DOHH2 (cell line): ENCODE measurements at regions not wholly inside any gene's neighbourhood (a gene's known extent, or its start where the extent isn't known, plus 50 kb on each side); places are given as distances from the start of the nearest gene placed in this dataset.

Experiments used
- H3F3A ChIP-seq: fragments of 200-600 bp; sonication (generic), shearing (Covaris generic); 2 replicates; pipeline ENCODE4 v1.6.0; 2016; ENCODE audit warnings: antibody characterized with exemption, mild to moderate bottlenecking; ENCODE audit not compliant: control insufficient read depth, insufficient read depth
- H3K27ac ChIP-seq: fragments of 200-600 bp; sonication (generic); 2 replicates; pipeline ENCODE4 v1.5.1; 2014; ENCODE audit warnings: low read depth, mild to moderate bottlenecking, low read length, moderate library complexity
- H3K27me3 ChIP-seq: fragments of 200-600 bp; sonication (generic); 2 replicates; pipeline ENCODE4 v1.6.1; 2014; ENCODE audit warnings: mild to moderate bottlenecking, low read length, mixed read lengths; ENCODE audit not compliant: control insufficient read depth
- H3K36me3 ChIP-seq: fragments of 200-600 bp; sonication (generic); 2 replicates; pipeline ENCODE4 v1.6.1; 2014; ENCODE audit warnings: mild to moderate bottlenecking, low read length, moderate library complexity, mixed read lengths; ENCODE audit not compliant: control insufficient read depth
- H3K4me1 ChIP-seq: fragments of 200-600 bp; sonication (generic); 2 replicates; pipeline ENCODE4 v1.6.1; 2014; ENCODE audit warnings: mild to moderate bottlenecking, low read length, mixed read lengths; ENCODE audit not compliant: control insufficient read depth
- H3K4me2 ChIP-seq: fragments of 200-600 bp; sonication (generic); 2 replicates; pipeline ENCODE4 v1.6.0; 2014; ENCODE audit warnings: mild to moderate bottlenecking, low read length, moderate library complexity
- H3K4me3 ChIP-seq: fragments of 200-600 bp; sonication (generic); 2 replicates; pipeline ENCODE4 v1.5.1; 2014; ENCODE audit warnings: mild to moderate bottlenecking, low read length, mixed read lengths
- H3K79me2 ChIP-seq: fragments of 200-600 bp; sonication (generic); 2 replicates; pipeline ENCODE4 v1.6.1; 2014; ENCODE audit warnings: mild to moderate bottlenecking, low read length, mixed read lengths; ENCODE audit not compliant: control insufficient read depth
- H3K9me2 ChIP-seq: fragments of 200-600 bp; sonication (generic); replicated peaks from 2 replicates; pipeline ENCODE4 v1.6.1; 2014; ENCODE audit warnings: mild to moderate bottlenecking, low read length, mixed read lengths; ENCODE audit not compliant: control insufficient read depth
- H3K9me3 ChIP-seq: fragments of 200-600 bp; sonication (generic); 2 replicates; pipeline ENCODE4 v1.6.1; 2014; ENCODE audit warnings: antibody characterized with exemption, low read length, mixed read lengths; ENCODE audit not compliant: control insufficient read depth, insufficient read depth
- H4K20me1 ChIP-seq: fragments of 200-600 bp; sonication (generic); 2 replicates; pipeline ENCODE4 v1.6.0; 2014; ENCODE audit warnings: low read depth, mild to moderate bottlenecking, antibody characterized with exemption, low read length, moderate library complexity; ENCODE audit not compliant: control insufficient read depth, insufficient read depth
- CTCF ChIP-seq: fragments of 200-600 bp; sonication (generic); IDR thresholded peaks from one replicate; pipeline ENCODE4 v1.5.1; 2014; ENCODE audit warnings: antibody characterized with exemption, mild to moderate bottlenecking, low read depth, low read length; ENCODE audit not compliant: poor library complexity, severe bottlenecking
- EZH2phosphoT487 ChIP-seq: fragments of 200-600 bp; sonication (generic); IDR thresholded peaks from 2 replicates; pipeline ENCODE4 v1.6.1; 2017; ENCODE audit warnings: borderline replicate concordance, mild to moderate bottlenecking, antibody characterized with exemption, low read length, moderate library complexity, mixed read lengths

DNA sequence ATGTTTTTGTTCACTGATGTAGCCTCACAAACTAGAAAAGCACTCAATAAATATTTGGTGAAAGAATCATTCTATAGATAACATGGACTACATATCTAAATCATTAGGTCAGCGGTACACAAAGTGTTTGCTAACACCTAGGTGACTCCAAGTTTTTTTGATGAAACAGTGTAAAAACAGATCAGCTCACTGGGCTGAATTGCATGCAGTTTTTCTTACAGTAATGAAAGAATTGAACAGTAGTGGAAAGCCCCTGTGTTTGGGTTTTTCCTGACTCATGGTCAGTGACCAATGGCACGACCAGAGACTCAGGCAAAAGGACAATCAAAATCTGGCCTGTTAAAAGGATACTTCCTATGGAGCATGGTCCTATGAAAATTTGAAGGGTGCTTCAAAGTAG lies 384.3 kb upstream of the EPHA6 start:
- no peaks in the 10 kb centered on the region for H4K20me1 ChIP-seq
- no peak overlapping the region for H3K27ac ChIP-seq
- H3K4me3 ChIP-seq = no peak overlapping the region
- H3K27me3 ChIP-seq = no peaks in the 10 kb centered on the region
- H3K79me2 ChIP-seq = no peaks in the 10 kb centered on the region
- no peaks in the 10 kb centered on the region for H3K36me3 ChIP-seq
- no peak overlapping the region for H3K4me2 ChIP-seq
- H3F3A ChIP-seq = no peaks in the 10 kb centered on the region
- H3K9me2 ChIP-seq = no peaks in the 10 kb centered on the region
- TF ChIP-seq CTCF (no peak), EZH2phosphoT487 (no peak)
- H3K9me3 ChIP-seq = no peaks in the 10 kb centered on the region
- no peaks in the 10 kb centered on the region for H3K4me1 ChIP-seq

DNA sequence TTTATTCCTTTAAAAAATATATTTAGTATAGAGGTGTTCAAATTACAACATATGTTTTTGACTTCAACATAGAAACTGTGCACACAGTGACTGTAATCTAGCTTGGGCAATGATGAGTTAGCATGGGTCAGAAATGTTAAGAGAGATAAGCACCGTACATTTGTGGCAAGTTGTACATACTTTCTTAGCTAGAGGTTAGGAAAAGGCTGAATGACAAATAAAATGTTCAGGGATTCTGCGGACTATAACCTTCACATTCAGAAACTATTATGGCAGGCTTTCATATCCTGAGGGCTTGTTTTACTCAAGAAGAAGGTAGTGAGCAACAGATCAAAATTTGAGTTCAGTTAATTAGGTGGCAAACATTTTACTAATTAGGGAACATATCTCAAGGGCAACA lies 379.7 kb upstream of the EPHA6 start:
- no peaks in the 10 kb centered on the region for H3K9me2 ChIP-seq
- H3F3A ChIP-seq = no peaks in the 10 kb centered on the region
- H3K9me3 ChIP-seq = no peaks in the 10 kb centered on the region; the same call in 1 of the 2 replicates
- no peak overlapping the region for H3K27ac ChIP-seq
- no peaks in the 10 kb centered on the region for H3K27me3 ChIP-seq
- H3K4me1 ChIP-seq = no peaks in the 10 kb centered on the region
- H3K4me3 ChIP-seq = no peak overlapping the region
- H3K4me2 ChIP-seq = no peak overlapping the region
- H3K36me3 ChIP-seq = no peaks in the 10 kb centered on the region
- no peaks in the 10 kb centered on the region for H4K20me1 ChIP-seq
- H3K79me2 ChIP-seq = no peaks in the 10 kb centered on the region
- no peak for TF ChIP-seq CTCF
- no peak for TF ChIP-seq EZH2phosphoT487

- no peak overlapping the region for H3K4me3 ChIP-seq
- H3K4me1 ChIP-seq = no peaks in the 10 kb centered on the region
- H3K9me3 ChIP-seq = no peaks in the 10 kb centered on the region
- H3K4me2 ChIP-seq = no peak overlapping the region
- no peaks in the 10 kb centered on the region for H3K27me3 ChIP-seq
- H4K20me1 ChIP-seq = no peaks in the 10 kb centered on the region
- no peak overlapping the region for H3K27ac ChIP-seq
- no peaks in the 10 kb centered on the region for H3K36me3 ChIP-seq
- H3K9me2 ChIP-seq = no peaks in the 10 kb centered on the region
- no peaks in the 10 kb centered on the region for H3F3A ChIP-seq
- TF ChIP-seq EZH2phosphoT487 (no peak), CTCF (no peak)
- H3K79me2 ChIP-seq = no peaks in the 10 kb centered on the region
Observed at GRCh38 chr3:96449346-96449745, 365.0 kb upstream of the EPHA6 start.

GRCh38 chr3:96449803-96450202 lies 364.6 kb upstream of the EPHA6 start:
- Histone ChIP-seq H3K4me3 (no peak overlapping the region), H3K9me2 (no peaks in the 10 kb centered on the region), H3F3A (no peaks in the 10 kb centered on the region), H3K79me2 (no peaks in the 10 kb centered on the region), H4K20me1 (no peaks in the 10 kb centered on the region), H3K27ac (no peak overlapping the region), H3K9me3 (no peaks in the 10 kb centered on the region), H3K4me1 (no peaks in the 10 kb centered on the region), H3K27me3 (no peaks in the 10 kb centered on the region), H3K36me3 (no peaks in the 10 kb centered on the region), H3K4me2 (no peak overlapping the region)
- no peak for TF ChIP-seq EZH2phosphoT487
- no peak for TF ChIP-seq CTCF
